Thoracic aorta (tissue), 2 donors: ENCODE measurements at regions not wholly inside any gene's neighbourhood (a gene's known extent, or its start where the extent isn't known, plus 50 kb on each side); places are given as distances from the start of the nearest gene placed in this dataset.

Experiments
- ATAC-seq: fragments of 150-250 bp; one replicate; pipeline ENCODE4 v1.8.0; 2017; ENCODE audit warnings: low read depth; ENCODE audit not compliant: insufficient number of reproducible peaks, low FRiP score
- DNase-seq: peaks from one replicate; pipeline ENCODE4 v3.0.0-alpha.2; 2020; ENCODE audit warnings: low spot score
- H3K27ac ChIP-seq, 2 donors: fragments of 200-600 bp; sonication (generic); 1 replicate in 1 of 2; 2 replicates in 1 of 2; pipeline ENCODE4 v1.5.1; 2016; ENCODE audit warnings: mild to moderate bottlenecking in 2 of 2, moderate library complexity in 2 of 2
- H3K27me3 ChIP-seq: fragments of 200-600 bp; sonication (generic); replicated peaks from 2 replicates; pipeline ENCODE4 v1.6.0; 2016; ENCODE audit warnings: mild to moderate bottlenecking; ENCODE audit not compliant: insufficient read depth
- H3K36me3 ChIP-seq: fragments of 200-600 bp; sonication (generic); one replicate; pipeline ENCODE4 v1.5.1; 2016
- H3K4me1 ChIP-seq, 2 donors: fragments of 200-600 bp; sonication (generic); 1 replicate in 1 of 2; 2 replicates in 1 of 2; pipeline versions ENCODE4 v1.5.1 to v1.6.0; 2016; ENCODE audit warnings: low read depth in 2 of 2, mild to moderate bottlenecking in 1 of 2; ENCODE audit not compliant: control insufficient read depth in 1 of 2
- H3K4me3 ChIP-seq: fragments of 200-600 bp; sonication (generic); 2 replicates; pipeline ENCODE4 v1.5.1; 2016; ENCODE audit warnings: mild to moderate bottlenecking
- H3K9me3 ChIP-seq: fragments of 200-600 bp; sonication (generic); 2 replicates; pipeline ENCODE4 v1.5.1; 2016
- CTCF ChIP-seq: fragments of 200-600 bp; sonication (generic); IDR thresholded peaks from one replicate; pipeline ENCODE4 v1.5.1; 2019; ENCODE audit warnings: antibody characterized with exemption

- ATAC-seq (no peak), DNase-seq (no peak)
- no peak for TF ChIP-seq CTCF
These were observed 179.3 kb downstream of the DEPDC1B start for GRCh38 chr5:60520451-60521227.

DNA sequence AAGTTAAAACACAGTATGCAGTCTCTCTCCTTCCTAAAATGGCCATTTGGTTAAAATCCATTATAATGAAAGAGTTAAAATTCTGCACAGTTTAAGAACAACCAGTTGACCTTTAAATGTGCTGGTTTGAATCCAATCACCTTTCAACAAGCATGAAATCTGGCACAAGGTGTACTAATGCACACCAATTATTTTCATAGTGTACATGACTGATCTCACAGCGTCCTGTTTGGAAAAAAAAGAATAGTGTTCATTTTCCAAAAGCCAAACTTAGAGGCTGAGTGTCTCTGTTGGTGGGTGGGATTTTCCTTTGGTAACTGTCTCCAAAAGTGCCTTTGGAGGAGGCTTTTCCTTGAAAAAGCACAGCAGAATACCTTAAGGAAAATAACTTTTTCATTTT, 180.6 kb downstream of the DEPDC1B start:
- Histone ChIP-seq H3K27ac (peak overlapping the region; percentile 54 to 71), H3K4me3 (peak overlapping the region; percentile 25), H3K9me3 (no peaks in the 10 kb centered on the region), H3K36me3 (no peaks in the 10 kb centered on the region), H3K27me3 (no peaks in the 10 kb centered on the region), H3K4me1 (peaks cover 32 to 69% of the 10 kb centered on the region in 2 donors)
- ATAC-seq: no peak
- no peak for TF ChIP-seq CTCF
- DNase-seq: no peak

More at GRCh38 chr5:60520451-60521227, 179.3 kb downstream of the DEPDC1B start:
- Histone ChIP-seq H3K27ac (peak overlapping the region; percentile 54 to 71), H3K27me3 (no peaks in the 10 kb centered on the region), H3K4me1 (peaks cover 32 to 64% of the 10 kb centered on the region in 2 donors), H3K36me3 (no peaks in the 10 kb centered on the region), H3K4me3 (no peak overlapping the region), H3K9me3 (no peaks in the 10 kb centered on the region)

DNA sequence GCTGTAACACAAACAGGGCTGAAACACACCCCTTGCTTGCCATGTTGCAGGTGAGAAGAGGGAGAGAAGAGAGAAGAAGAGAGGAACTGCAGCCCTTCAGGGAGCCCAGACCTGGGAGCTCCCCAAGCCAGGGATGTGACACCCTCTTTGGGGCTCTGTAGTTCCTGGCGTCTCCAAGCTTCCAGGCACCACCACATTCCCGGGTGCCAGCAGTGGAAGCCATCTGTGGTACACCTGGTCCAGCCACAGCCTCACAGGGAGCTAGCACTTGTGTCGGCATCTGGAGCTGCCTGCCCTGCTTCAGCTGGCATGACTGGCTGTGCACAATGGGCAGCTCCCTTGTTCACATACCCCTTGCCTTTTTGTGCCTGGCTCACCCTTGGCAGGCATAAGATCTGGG, 182.1 kb downstream of the DEPDC1B start:
- ATAC-seq (no peak), DNase-seq (no peak)
- Histone ChIP-seq H3K27ac (peak overlapping the region in 1 of 2 donors; percentile 31), H3K36me3 (no peaks in the 10 kb centered on the region), H3K4me3 (no peak overlapping the region), H3K4me1 (peaks cover 32 to 72% of the 10 kb centered on the region in 2 donors), H3K27me3 (no peaks in the 10 kb centered on the region), H3K9me3 (no peaks in the 10 kb centered on the region)
- no peak for TF ChIP-seq CTCF

DNA sequence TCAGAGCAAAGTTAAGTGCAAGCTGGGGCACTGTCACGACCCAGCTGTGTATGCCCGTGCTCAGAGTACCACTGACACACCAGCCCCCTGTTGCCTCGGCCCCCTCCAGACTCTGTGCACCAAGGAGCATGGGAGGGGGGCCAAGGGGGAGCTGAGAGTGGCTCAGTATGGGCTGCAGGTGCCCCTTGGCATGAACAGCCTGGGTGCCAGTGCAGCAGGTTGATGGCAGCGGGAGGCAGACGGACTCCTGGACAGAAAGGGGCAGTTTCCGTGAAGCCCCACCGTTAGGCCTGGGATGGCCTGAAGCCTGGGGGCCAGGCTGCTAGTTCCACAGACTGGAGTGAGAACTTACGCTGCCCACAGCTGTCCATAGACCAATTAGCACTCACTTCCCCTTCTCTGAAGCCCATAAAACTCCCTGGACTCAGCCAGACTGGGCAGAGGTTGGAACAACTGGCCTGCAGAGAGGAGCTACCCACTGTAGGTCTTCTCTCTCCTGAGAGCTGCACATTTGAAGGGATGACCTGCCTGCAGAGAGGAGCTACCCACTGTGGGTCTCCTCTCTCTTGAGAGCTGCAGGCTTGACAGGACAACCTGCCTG, 182.8 kb downstream of the DEPDC1B start:
- no peak for TF ChIP-seq CTCF
- no peak for DNase-seq
- Histone ChIP-seq H3K9me3 (no peaks in the 10 kb centered on the region), H3K4me1 (peaks cover 32 to 65% of the 10 kb centered on the region in 2 donors), H3K27me3 (no peaks in the 10 kb centered on the region), H3K27ac (no peak overlapping the region), H3K36me3 (no peaks in the 10 kb centered on the region), H3K4me3 (no peak overlapping the region)
- no peak for ATAC-seq

DNA sequence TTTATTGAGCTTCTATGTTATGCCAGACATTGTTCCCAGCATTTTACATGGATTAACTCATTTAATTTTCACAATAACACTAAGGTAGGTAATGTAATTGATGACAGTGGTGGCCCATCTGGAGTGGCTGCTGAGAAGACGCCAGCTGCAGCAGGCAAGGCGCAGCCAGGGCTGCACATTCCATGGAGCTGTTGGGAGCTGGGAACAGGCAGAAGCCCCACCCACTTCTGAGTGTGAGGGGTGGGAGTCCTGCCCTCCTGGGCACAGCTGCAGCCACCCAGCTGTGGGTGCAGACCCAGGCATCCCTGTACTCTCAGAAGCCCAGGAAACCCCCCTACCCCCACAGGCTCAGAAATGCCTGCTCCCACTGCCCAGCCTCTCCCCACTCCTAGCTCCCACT, 183.3 kb downstream of the DEPDC1B start:
- peaks cover 30 to 60% of the 10 kb centered on the region in 2 donors for H3K4me1 ChIP-seq
- H3K4me3 ChIP-seq: no peak overlapping the region
- H3K27ac ChIP-seq: no peak overlapping the region
- no peaks in the 10 kb centered on the region for H3K27me3 ChIP-seq
- TF ChIP-seq CTCF: no peak
- H3K36me3 ChIP-seq: no peaks in the 10 kb centered on the region
- no peak for DNase-seq
- H3K9me3 ChIP-seq: no peaks in the 10 kb centered on the region
- ATAC-seq: no peak
